ENCODE measurements at regions not wholly inside any gene's neighbourhood (a gene's known extent, or its start where the extent isn't known, plus 50 kb on each side); places are given as distances from the start of the nearest gene placed in this dataset.

GRCh38 chr9:7370381-7370780 is 429.2 kb downstream of the DMAC1 start:
- no peak for DNase-seq (ENCODE audit: low read depth)
- no peak overlapping the region for H3K4me3 ChIP-seq (ENCODE audit: control insufficient read depth, low read depth, low read length)
- no peak for TF ChIP-seq CTCF (IDR thresholded peaks at IDR 0.05; ENCODE audit: control insufficient read depth, insufficient read depth, low read depth, low read length, missing control alignments)

GRCh38 chr9:7369384-7369821 is 430.2 kb downstream of the DMAC1 start:
- no peak overlapping the region for H3K4me3 ChIP-seq (ENCODE audit: control insufficient read depth, low read depth, low read length)
- TF ChIP-seq CTCF (IDR thresholded peaks at IDR 0.05; ENCODE audit: control insufficient read depth, insufficient read depth, low read depth, low read length, missing control alignments): no peak
- DNase-seq (ENCODE audit: low read depth): no peak

- no peak overlapping the region for H3K4me3 ChIP-seq (ENCODE audit: control insufficient read depth, low read depth, low read length)
- no peak for TF ChIP-seq CTCF (IDR thresholded peaks at IDR 0.05; ENCODE audit: control insufficient read depth, insufficient read depth, low read depth, low read length, missing control alignments)
- peak; percentile 52 for DNase-seq (ENCODE audit: low read depth)
Observed at GRCh38 chr9:7368410-7369292, 430.9 kb downstream of the DMAC1 start.

- H3K4me3 ChIP-seq (ENCODE audit: control insufficient read depth, low read depth, low read length): no peak overlapping the region
- DNase-seq (ENCODE audit: low read depth): no peak
- no peak for TF ChIP-seq CTCF (IDR thresholded peaks at IDR 0.05; ENCODE audit: control insufficient read depth, insufficient read depth, low read depth, low read length, missing control alignments)
Observed at GRCh38 chr9:7367726-7368125, 431.9 kb downstream of the DMAC1 start.

- TF ChIP-seq CTCF (IDR thresholded peaks at IDR 0.05; ENCODE audit: control insufficient read depth, insufficient read depth, low read depth, low read length, missing control alignments): no peak
- no peak overlapping the region for H3K4me3 ChIP-seq (ENCODE audit: control insufficient read depth, low read depth, low read length)
- no peak for DNase-seq (ENCODE audit: low read depth)
Observed at GRCh38 chr9:7366121-7366520, 433.5 kb downstream of the DMAC1 start.

GRCh38 chr9:7363777-7364477 is 435.7 kb downstream of the DMAC1 start:
- DNase-seq (ENCODE audit: low read depth): no peak
- no peak overlapping the region for H3K4me3 ChIP-seq (ENCODE audit: control insufficient read depth, low read depth, low read length)
- no peak for TF ChIP-seq CTCF (IDR thresholded peaks at IDR 0.05; ENCODE audit: control insufficient read depth, insufficient read depth, low read depth, low read length, missing control alignments)
